KMS-11 (cell line): ENCODE measurements at regions not wholly inside any gene's neighbourhood (a gene's known extent, or its start where the extent isn't known, plus 50 kb on each side); places are given as distances from the start of the nearest gene placed in this dataset.

Experiments used
- H2AFZ ChIP-seq: fragments of 200-600 bp; sonication (generic); 2 replicates; pipeline ENCODE4 v1.6.1; 2016; ENCODE audit warnings: antibody characterized with exemption, mixed run types, low read depth
- H3K27ac ChIP-seq: fragments of 200-600 bp; sonication (generic); 2 replicates; pipeline ENCODE4 v1.6.1; 2016; ENCODE audit warnings: mild to moderate bottlenecking, mixed run types
- H3K27me3 ChIP-seq: fragments of 200-600 bp; sonication (generic); 2 replicates; pipeline ENCODE4 v1.6.1; 2017; ENCODE audit warnings: mild to moderate bottlenecking, low read depth, mixed run types, moderate library complexity; ENCODE audit not compliant: insufficient read depth
- H3K36me3 ChIP-seq: fragments of 200-600 bp; sonication (generic); 2 replicates; pipeline ENCODE4 v1.6.1; 2017; ENCODE audit warnings: mild to moderate bottlenecking, mixed run types; ENCODE audit not compliant: insufficient read depth
- H3K4me1 ChIP-seq: fragments of 200-600 bp; sonication (generic); 2 replicates; pipeline ENCODE4 v1.6.1; 2016; ENCODE audit warnings: mild to moderate bottlenecking, low read depth, mixed run types; ENCODE audit not compliant: poor library complexity, severe bottlenecking
- H3K4me2 ChIP-seq: fragments of 200-600 bp; sonication (generic); 2 replicates; pipeline ENCODE4 v1.7.0; 2016; ENCODE audit warnings: mild to moderate bottlenecking, mixed run types
- H3K4me3 ChIP-seq: fragments of 200-600 bp; sonication (generic); IDR thresholded peaks from 2 replicates; pipeline ENCODE4 v1.6.1; 2017; ENCODE audit warnings: low read depth, low read length, mixed read lengths; ENCODE audit not compliant: insufficient read depth
- H3K79me2 ChIP-seq: fragments of 200-600 bp; sonication (generic); 2 replicates; pipeline ENCODE4 v1.6.1; 2016; ENCODE audit warnings: low read depth, mixed run types; ENCODE audit not compliant: insufficient read depth
- H3K9ac ChIP-seq: fragments of 200-600 bp; sonication (generic); 2 replicates; pipeline ENCODE4 v1.6.1; 2016; ENCODE audit warnings: mild to moderate bottlenecking, mixed run types
- H4K20me1 ChIP-seq: fragments of 200-600 bp; sonication (generic); 2 replicates; pipeline ENCODE4 v1.6.1; 2016; ENCODE audit warnings: mild to moderate bottlenecking, mixed run types; ENCODE audit not compliant: insufficient read depth
- CTCF ChIP-seq: fragments of 200-600 bp; sonication (generic); conservative IDR thresholded peaks from 2 replicates; pipeline ENCODE4 v1.6.1; 2017; ENCODE audit warnings: low read depth, mild to moderate bottlenecking, antibody characterized with exemption, low read length, moderate library complexity, mixed read lengths

- Histone ChIP-seq H3K27me3 (no peaks in the 10 kb centered on the region), H3K4me2 (no peak overlapping the region), H3K27ac (no peak overlapping the region), H3K4me3 (no peak overlapping the region), H3K79me2 (no peaks in the 10 kb centered on the region), H3K4me1 (no peaks in the 10 kb centered on the region), H4K20me1 (no peaks in the 10 kb centered on the region), H3K9ac (no peak overlapping the region), H2AFZ (no peak overlapping the region), H3K36me3 (no peaks in the 10 kb centered on the region)
- no peak for TF ChIP-seq CTCF
Measured at GRCh38 chr17:69640073-69640472, 225.6 kb downstream of the MAP2K6 start.

DNA sequence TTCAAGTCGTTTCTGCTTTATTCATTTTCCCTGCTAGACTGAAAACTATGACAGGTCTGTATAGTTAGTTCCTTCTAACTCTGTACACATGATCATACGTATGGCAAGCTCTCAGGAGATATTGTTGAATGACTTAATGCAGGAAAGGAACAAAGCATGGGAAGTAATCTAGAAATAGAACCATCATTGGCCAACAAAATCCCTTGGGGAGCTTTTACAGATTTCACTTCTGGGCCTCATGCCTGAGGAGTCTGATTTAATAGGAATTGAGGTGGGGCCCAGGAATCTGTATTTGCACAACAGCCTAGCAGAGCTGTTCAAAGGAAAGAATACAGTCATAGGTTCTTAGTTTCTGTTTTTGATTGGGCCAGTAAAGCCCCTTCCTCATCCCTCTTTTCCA, 229.2 kb downstream of the MAP2K6 start:
- Histone ChIP-seq H3K27me3 (no peaks in the 10 kb centered on the region), H3K4me3 (no peak overlapping the region), H3K4me2 (no peak overlapping the region), H3K79me2 (no peaks in the 10 kb centered on the region), H2AFZ (no peak overlapping the region), H4K20me1 (no peaks in the 10 kb centered on the region), H3K9ac (no peak overlapping the region), H3K36me3 (no peaks in the 10 kb centered on the region), H3K4me1 (no peaks in the 10 kb centered on the region), H3K27ac (no peak overlapping the region)
- no peak for TF ChIP-seq CTCF

- H3K4me2 ChIP-seq = no peak overlapping the region
Measured at GRCh38 chr17:69646729-69647128, 232.2 kb downstream of the MAP2K6 start.

GRCh38 chr17:69650881-69651280, 236.4 kb downstream of the MAP2K6 start:
- H3K27ac ChIP-seq = no peak overlapping the region
- H3K9ac ChIP-seq = no peak overlapping the region
- H3K27me3 ChIP-seq = no peaks in the 10 kb centered on the region
- H3K4me1 ChIP-seq = peaks cover 9% of the 10 kb centered on the region
- H3K4me3 ChIP-seq = no peak overlapping the region
- no peak overlapping the region for H2AFZ ChIP-seq
- H4K20me1 ChIP-seq = no peaks in the 10 kb centered on the region
- H3K4me2 ChIP-seq = no peak overlapping the region
- no peak for TF ChIP-seq CTCF
- no peaks in the 10 kb centered on the region for H3K79me2 ChIP-seq
- no peaks in the 10 kb centered on the region for H3K36me3 ChIP-seq

More at GRCh38 chr17:69646729-69647128, 232.2 kb downstream of the MAP2K6 start:
- no peak overlapping the region for H3K4me3 ChIP-seq
- no peaks in the 10 kb centered on the region for H3K36me3 ChIP-seq
- H3K9ac ChIP-seq = no peak overlapping the region
- no peaks in the 10 kb centered on the region for H4K20me1 ChIP-seq
- no peaks in the 10 kb centered on the region for H3K4me1 ChIP-seq
- no peak overlapping the region for H3K27ac ChIP-seq
- no peak for TF ChIP-seq CTCF
- no peak overlapping the region for H2AFZ ChIP-seq
- H3K27me3 ChIP-seq = no peaks in the 10 kb centered on the region
- no peaks in the 10 kb centered on the region for H3K79me2 ChIP-seq

- Histone ChIP-seq H3K4me1 (peaks cover 9% of the 10 kb centered on the region), H3K9ac (no peak overlapping the region), H4K20me1 (no peaks in the 10 kb centered on the region), H3K4me3 (no peak overlapping the region), H3K27ac (no peak overlapping the region), H3K4me2 (no peak overlapping the region), H3K36me3 (no peaks in the 10 kb centered on the region), H3K27me3 (no peaks in the 10 kb centered on the region), H3K79me2 (no peaks in the 10 kb centered on the region), H2AFZ (no peak overlapping the region)
- TF ChIP-seq CTCF = no peak
Measured at GRCh38 chr17:69651921-69652320, 237.4 kb downstream of the MAP2K6 start.
